ENCODE measurements at regions not wholly inside any gene's neighbourhood (a gene's known extent, or its start where the extent isn't known, plus 50 kb on each side); places are given as distances from the start of the nearest gene placed in this dataset.
A peak's percentile ranks its signal among the peaks of the same experiment; 100 is the strongest.

DNA sequence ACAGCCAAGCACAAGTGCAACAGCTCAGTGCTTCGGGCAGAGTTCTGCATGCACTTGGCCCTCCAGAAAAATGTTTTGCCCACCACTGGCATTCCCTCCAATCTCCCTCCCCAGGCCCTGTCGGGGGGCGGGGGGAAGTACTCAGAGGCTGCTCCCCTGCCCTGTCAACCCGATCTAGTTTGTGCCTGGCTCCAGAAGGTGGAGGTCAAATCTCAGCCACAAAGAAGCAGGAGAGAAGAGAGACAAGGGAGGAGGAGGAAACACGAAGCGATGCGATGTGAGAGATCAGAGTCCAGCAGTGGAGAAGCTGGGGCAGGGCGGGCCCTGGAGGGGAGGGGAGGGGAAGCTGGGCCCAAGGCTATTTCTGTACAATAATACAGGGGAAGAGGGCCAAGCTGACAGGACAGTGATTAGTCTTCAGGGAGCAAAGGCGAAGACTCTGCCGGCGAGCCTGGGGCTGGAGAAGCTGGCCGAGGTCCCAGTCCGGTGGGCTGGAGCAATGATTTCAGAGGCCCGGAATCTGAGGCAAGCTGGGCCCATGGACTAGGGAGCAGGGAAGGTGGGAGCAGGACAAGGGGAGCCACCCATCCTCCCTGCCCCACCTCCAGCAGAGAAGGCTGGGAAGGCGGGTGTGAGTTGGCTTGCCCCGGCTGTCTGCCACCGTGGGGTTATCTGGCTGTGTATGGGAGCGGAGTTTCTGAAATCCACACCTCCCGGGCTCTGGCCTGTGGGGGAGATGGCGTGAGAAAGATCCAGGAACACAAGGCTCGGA is 167.1 kb downstream of the EFNB1 start:
- H3K9ac ChIP-seq (ENCODE audit: low read depth in 1 of 2, low read length in 2 of 2), result no peak overlapping the region
- H3K36me3 ChIP-seq (ENCODE audit: control insufficient read depth in 4 of 4, insufficient read depth in 3 of 4, low read depth in 1 of 4, low read length in 3 of 4), result no peaks in the 10 kb centered on the region
- no peak for DNase-seq (ENCODE audit: low spot score)
- WGBS, result 42% methylated on average over 21 of the region's 21 CpGs
- H3K9me3 ChIP-seq (ENCODE audit: control insufficient read depth in 4 of 4, low read length in 3 of 4), result no peaks in the 10 kb centered on the region
- no peak overlapping the region for H3K4me3 ChIP-seq (ENCODE audit: low read depth in 1 of 3, low read length in 3 of 3)
- no peaks in the 10 kb centered on the region for H3K27me3 ChIP-seq (ENCODE audit: control insufficient read depth in 4 of 4, insufficient read depth in 4 of 4, low read length in 3 of 4)
- TF ChIP-seq RXRA (IDR thresholded peaks at IDR 0.05) (no peak), JUND (IDR thresholded peaks at IDR 0.05) (no peak), RAD21 (IDR thresholded peaks at IDR 0.05) (peak in 1 of 2 donors; percentile 12), HNF4G (IDR thresholded peaks at IDR 0.05) (no peak), NR2F2 (IDR thresholded peaks at IDR 0.05) (peak; percentile 74), HNF4A (conservative IDR thresholded peaks at IDR 0.05) (no peak), SP1 (IDR thresholded peaks at IDR 0.05) (no peak)
- TF ChIP-seq, protein P1, sequence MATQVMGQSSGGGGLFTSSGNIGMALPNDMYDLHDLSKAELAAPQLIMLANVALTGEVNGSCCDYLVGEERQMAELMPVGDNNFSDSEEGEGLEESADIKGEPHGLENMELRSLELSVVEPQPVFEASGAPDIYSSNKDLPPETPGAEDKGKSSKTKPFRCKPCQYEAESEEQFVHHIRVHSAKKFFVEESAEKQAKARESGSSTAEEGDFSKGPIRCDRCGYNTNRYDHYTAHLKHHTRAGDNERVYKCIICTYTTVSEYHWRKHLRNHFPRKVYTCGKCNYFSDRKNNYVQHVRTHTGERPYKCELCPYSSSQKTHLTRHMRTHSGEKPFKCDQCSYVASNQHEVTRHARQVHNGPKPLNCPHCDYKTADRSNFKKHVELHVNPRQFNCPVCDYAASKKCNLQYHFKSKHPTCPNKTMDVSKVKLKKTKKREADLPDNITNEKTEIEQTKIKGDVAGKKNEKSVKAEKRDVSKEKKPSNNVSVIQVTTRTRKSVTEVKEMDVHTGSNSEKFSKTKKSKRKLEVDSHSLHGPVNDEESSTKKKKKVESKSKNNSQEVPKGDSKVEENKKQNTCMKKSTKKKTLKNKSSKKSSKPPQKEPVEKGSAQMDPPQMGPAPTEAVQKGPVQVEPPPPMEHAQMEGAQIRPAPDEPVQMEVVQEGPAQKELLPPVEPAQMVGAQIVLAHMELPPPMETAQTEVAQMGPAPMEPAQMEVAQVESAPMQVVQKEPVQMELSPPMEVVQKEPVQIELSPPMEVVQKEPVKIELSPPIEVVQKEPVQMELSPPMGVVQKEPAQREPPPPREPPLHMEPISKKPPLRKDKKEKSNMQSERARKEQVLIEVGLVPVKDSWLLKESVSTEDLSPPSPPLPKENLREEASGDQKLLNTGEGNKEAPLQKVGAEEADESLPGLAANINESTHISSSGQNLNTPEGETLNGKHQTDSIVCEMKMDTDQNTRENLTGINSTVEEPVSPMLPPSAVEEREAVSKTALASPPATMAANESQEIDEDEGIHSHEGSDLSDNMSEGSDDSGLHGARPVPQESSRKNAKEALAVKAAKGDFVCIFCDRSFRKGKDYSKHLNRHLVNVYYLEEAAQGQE (IDR thresholded peaks at IDR 0.05), result no peak
- TF ChIP-seq, protein P2, sequence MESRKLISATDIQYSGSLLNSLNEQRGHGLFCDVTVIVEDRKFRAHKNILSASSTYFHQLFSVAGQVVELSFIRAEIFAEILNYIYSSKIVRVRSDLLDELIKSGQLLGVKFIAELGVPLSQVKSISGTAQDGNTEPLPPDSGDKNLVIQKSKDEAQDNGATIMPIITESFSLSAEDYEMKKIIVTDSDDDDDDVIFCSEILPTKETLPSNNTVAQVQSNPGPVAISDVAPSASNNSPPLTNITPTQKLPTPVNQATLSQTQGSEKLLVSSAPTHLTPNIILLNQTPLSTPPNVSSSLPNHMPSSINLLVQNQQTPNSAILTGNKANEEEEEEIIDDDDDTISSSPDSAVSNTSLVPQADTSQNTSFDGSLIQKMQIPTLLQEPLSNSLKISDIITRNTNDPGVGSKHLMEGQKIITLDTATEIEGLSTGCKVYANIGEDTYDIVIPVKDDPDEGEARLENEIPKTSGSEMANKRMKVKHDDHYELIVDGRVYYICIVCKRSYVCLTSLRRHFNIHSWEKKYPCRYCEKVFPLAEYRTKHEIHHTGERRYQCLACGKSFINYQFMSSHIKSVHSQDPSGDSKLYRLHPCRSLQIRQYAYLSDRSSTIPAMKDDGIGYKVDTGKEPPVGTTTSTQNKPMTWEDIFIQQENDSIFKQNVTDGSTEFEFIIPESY (IDR thresholded peaks at IDR 0.05), result no peak
- TF ChIP-seq, protein P3, sequence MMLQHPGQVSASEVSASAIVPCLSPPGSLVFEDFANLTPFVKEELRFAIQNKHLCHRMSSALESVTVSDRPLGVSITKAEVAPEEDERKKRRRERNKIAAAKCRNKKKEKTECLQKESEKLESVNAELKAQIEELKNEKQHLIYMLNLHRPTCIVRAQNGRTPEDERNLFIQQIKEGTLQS (IDR thresholded peaks at IDR 0.05), result no peak
- H3K4me1 ChIP-seq (ENCODE audit: control insufficient read depth in 4 of 4, insufficient read depth in 4 of 4, low read length in 3 of 4), result peaks cover 0 to 6% (median 0%) of the 10 kb centered on the region in 4 donors
- H3K27ac ChIP-seq (ENCODE audit: low read depth in 1 of 2, low read length in 2 of 2), result peak overlapping the region in 1 of 2 donors; percentile 18

- TF ChIP-seq NR2F2 (IDR thresholded peaks at IDR 0.05) (no peak), YY1 (IDR thresholded peaks at IDR 0.05) (no peak), EGR1 (IDR thresholded peaks at IDR 0.05; ENCODE audit: low read depth in 2 of 2) (no peak), TAF1 (conservative IDR thresholded peaks at IDR 0.05) (no peak)
- TF ChIP-seq, protein P2 (IDR thresholded peaks at IDR 0.05), result no peak
- TF ChIP-seq, protein P4, sequence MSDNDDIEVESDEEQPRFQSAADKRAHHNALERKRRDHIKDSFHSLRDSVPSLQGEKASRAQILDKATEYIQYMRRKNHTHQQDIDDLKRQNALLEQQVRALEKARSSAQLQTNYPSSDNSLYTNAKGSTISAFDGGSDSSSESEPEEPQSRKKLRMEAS (IDR thresholded peaks at IDR 0.05), result no peak
- TF ChIP-seq, protein P1 (IDR thresholded peaks at IDR 0.05), result no peak
- no peaks in the 10 kb centered on the region for H3K9me3 ChIP-seq (ENCODE audit: control insufficient read depth in 4 of 4, low read length in 3 of 4)
These were observed 166.6 kb downstream of the EFNB1 start for GRCh38 chrX:68995386-68995779.

More at GRCh38 chrX:68995386-68995779, 166.6 kb downstream of the EFNB1 start:
- WGBS, result 75% methylated on average over 3 of the region's 3 CpGs
- Histone ChIP-seq H3K9ac (ENCODE audit: low read depth in 1 of 2, low read length in 2 of 2) (no peak overlapping the region), H3K27ac (ENCODE audit: low read depth in 1 of 2, low read length in 2 of 2) (peak overlapping the region in 1 of 2 donors; percentile 18), H3K36me3 (ENCODE audit: control insufficient read depth in 4 of 4, insufficient read depth in 3 of 4, low read depth in 1 of 4, low read length in 3 of 4) (no peaks in the 10 kb centered on the region), H3K4me1 (ENCODE audit: control insufficient read depth in 4 of 4, insufficient read depth in 4 of 4, low read length in 3 of 4) (peaks cover 0 to 6% (median 0%) of the 10 kb centered on the region in 4 donors), H3K4me3 (ENCODE audit: low read depth in 1 of 3, low read length in 3 of 3) (no peak overlapping the region), H3K27me3 (ENCODE audit: control insufficient read depth in 4 of 4, insufficient read depth in 4 of 4, low read length in 3 of 4) (no peaks in the 10 kb centered on the region)
- DNase-seq (ENCODE audit: low spot score), result no peak

Measured in liver (tissue), 7 donors.